Esophagus squamous epithelium (tissue), 4 donors: ENCODE measurements at regions not wholly inside any gene's neighbourhood (a gene's known extent, or its start where the extent isn't known, plus 50 kb on each side); places are given as distances from the start of the nearest gene placed in this dataset.

Experiments used
- POLR2A ChIP-seq, 4 donors: fragments of 450-650 bp; IDR thresholded peaks; one replicate each; pipeline ENCODE4 v1.6.1; 2017; ENCODE audit warnings: antibody characterized with exemption in 4 of 4, mild to moderate bottlenecking in 4 of 4, moderate library complexity in 3 of 4
- TF ChIP-seq, protein P1 (sequence below), 6 experiments: fragments of 450-650 bp in 4 of 6; fragments of 200-600 bp in 2 of 6; sonication (generic) in 2 of 6; IDR thresholded peaks; one replicate each; pipeline ENCODE4 v1.5.1; 2016 to 2019; ENCODE audit warnings: antibody characterized with exemption in 6 of 6, mild to moderate bottlenecking in 4 of 6, moderate library complexity in 4 of 6

DNA sequence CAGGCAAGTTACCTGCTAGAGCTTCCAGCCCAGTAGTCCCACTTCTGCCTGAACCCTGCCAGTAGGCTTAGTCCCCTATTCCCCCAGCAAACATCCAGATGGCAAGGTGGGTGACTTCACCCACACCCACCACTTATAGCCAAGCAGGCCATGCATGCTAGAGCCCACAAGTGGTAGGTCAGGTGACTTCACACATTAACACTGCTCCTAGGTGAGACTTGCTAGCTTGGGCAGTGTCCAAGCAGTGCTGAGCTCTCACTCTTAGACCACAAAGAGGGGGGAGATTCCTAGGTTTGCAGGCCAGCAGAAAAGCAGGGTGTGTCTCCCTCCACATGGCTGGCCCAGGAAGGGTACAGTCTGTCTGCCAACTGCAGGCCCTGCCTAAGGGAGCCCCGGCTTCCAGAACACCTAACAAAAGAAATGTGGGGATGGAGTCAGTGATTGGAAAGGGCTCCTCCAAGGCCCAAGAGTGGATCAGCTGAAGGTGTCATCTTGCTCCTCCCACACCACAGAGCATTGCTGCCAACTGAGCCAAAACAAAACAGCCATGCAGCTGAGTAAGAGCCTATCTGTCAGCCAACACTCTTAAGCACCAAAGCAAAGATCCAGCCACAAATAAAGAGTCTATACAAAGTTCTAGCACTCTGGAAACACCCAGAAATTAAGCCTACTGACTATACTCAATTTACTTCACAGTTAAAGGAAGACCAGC, 158.1 kb upstream of the USP38 start:
- no peak for TF ChIP-seq POLR2A (IDR thresholded peaks at IDR 0.05)
- TF ChIP-seq, protein P1, sequence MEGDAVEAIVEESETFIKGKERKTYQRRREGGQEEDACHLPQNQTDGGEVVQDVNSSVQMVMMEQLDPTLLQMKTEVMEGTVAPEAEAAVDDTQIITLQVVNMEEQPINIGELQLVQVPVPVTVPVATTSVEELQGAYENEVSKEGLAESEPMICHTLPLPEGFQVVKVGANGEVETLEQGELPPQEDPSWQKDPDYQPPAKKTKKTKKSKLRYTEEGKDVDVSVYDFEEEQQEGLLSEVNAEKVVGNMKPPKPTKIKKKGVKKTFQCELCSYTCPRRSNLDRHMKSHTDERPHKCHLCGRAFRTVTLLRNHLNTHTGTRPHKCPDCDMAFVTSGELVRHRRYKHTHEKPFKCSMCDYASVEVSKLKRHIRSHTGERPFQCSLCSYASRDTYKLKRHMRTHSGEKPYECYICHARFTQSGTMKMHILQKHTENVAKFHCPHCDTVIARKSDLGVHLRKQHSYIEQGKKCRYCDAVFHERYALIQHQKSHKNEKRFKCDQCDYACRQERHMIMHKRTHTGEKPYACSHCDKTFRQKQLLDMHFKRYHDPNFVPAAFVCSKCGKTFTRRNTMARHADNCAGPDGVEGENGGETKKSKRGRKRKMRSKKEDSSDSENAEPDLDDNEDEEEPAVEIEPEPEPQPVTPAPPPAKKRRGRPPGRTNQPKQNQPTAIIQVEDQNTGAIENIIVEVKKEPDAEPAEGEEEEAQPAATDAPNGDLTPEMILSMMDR (IDR thresholded peaks at IDR 0.05): no peak
